CD4-positive, alpha-beta T cell (primary cell): ENCODE measurements at regions not wholly inside any gene's neighbourhood (a gene's known extent, or its start where the extent isn't known, plus 50 kb on each side); places are given as distances from the start of the nearest gene placed in this dataset.

ENCODE experiments used
- ATAC-seq: fragments of 200-7000 bp; cut with Tn5 transposase; one replicate; pipeline ENCODE4 v1.10.0; 2022; ENCODE audit warnings: mild to moderate bottlenecking; ENCODE audit not compliant: poor library complexity
- CTCF ChIA-PET: fragments of 350-600 bp; sonication (Branson Sonifier 250); formaldehyde crosslinking; loops from one replicate; lab custom pipeline; 2021; ENCODE audit warnings: antibody characterized with exemption, inconsistent platforms; lab: Charles Lee
- POLR2A ChIA-PET: fragments of 350-600 bp; sonication (Branson Sonifier 250); formaldehyde crosslinking; loops from one replicate; lab custom pipeline; 2021; ENCODE audit warnings: antibody characterized with exemption, inconsistent platforms; lab: Charles Lee
- DNase-seq, 14 experiments: peaks; one replicate each; pipeline ENCODE4 v3.0.0-alpha.2; 2013 to 2020; ENCODE audit warnings: mixed read lengths in 2 of 14
- H3K27ac ChIP-seq, 2 donors: one replicate each; pipeline versions ENCODE4 v1.5.1 to v1.7.0; 2013; ENCODE audit warnings: low read length in 2 of 2, low read depth in 1 of 2, mild to moderate bottlenecking in 1 of 2
- H3K27me3 ChIP-seq, 2 experiments: 1 replicate in 1 of 2; 2 replicates in 1 of 2; pipeline versions ENCODE4 v1.6.1 to v1.7.0; 2013; ENCODE audit warnings: low read length in 2 of 2, control low read depth in 1 of 2, mild to moderate bottlenecking in 1 of 2, moderate library complexity in 1 of 2; ENCODE audit not compliant: insufficient read depth in 2 of 2, control insufficient read depth in 1 of 2
- H3K36me3 ChIP-seq: one replicate; pipeline ENCODE4 v1.6.1; 2013; ENCODE audit warnings: low read length, control low read depth; ENCODE audit not compliant: insufficient read depth
- H3K4me1 ChIP-seq: one replicate; pipeline ENCODE4 v1.6.1; 2013; ENCODE audit warnings: low read length, control low read depth; ENCODE audit not compliant: insufficient read depth
- H3K4me3 ChIP-seq: one replicate; pipeline ENCODE4 v1.5.1; 2013; ENCODE audit warnings: mild to moderate bottlenecking, low read length, moderate library complexity
- H3K9me3 ChIP-seq, 2 experiments: 1 replicate in 1 of 2; 2 replicates in 1 of 2; pipeline versions ENCODE4 v1.6.1 to v1.7.0; 2013; ENCODE audit warnings: low read length in 2 of 2, mild to moderate bottlenecking in 2 of 2, control low read depth in 1 of 2, moderate library complexity in 1 of 2; ENCODE audit not compliant: control insufficient read depth in 1 of 2, insufficient read depth in 1 of 2
- H3K27ac Mint-ChIP-seq: one replicate; pipeline ENCODE4 v1.8.0; 2020; ENCODE audit warnings: mixed read lengths
- H3K27me3 Mint-ChIP-seq: one replicate; pipeline ENCODE4 v1.8.0; 2021; ENCODE audit warnings: mixed read lengths
- H3K36me3 Mint-ChIP-seq: one replicate; pipeline ENCODE4 v1.8.0; 2021; ENCODE audit warnings: low read depth, mixed read lengths
- H3K4me1 Mint-ChIP-seq: one replicate; pipeline ENCODE4 v1.8.0; 2021; ENCODE audit warnings: low read depth, mixed read lengths
- H3K4me3 Mint-ChIP-seq: one replicate; pipeline ENCODE4 v1.8.0; 2020; ENCODE audit warnings: mild to moderate bottlenecking, mixed read lengths
- H3K9me3 Mint-ChIP-seq: one replicate; pipeline ENCODE4 v1.8.0; 2020; ENCODE audit warnings: mixed read lengths
- intact Hi-C, 2 experiments: fragments of 100-400 bp; cut with DNase I in 1 of 2; cut with micrococcal nuclease in 1 of 2; formaldehyde crosslinking; loops; one replicate each; pipeline versions ENCODE4 v1.15.1 to v1.9.0; 2023 to 2025; cut with DNase I, micrococcal nuclease
- TF ChIP-seq, protein P1 (sequence below): fragments of 200-600 bp; IDR thresholded peaks from one replicate; pipeline ENCODE4 v1.8.0; 2022; ENCODE audit warnings: antibody characterized with exemption, mild to moderate bottlenecking

DNA sequence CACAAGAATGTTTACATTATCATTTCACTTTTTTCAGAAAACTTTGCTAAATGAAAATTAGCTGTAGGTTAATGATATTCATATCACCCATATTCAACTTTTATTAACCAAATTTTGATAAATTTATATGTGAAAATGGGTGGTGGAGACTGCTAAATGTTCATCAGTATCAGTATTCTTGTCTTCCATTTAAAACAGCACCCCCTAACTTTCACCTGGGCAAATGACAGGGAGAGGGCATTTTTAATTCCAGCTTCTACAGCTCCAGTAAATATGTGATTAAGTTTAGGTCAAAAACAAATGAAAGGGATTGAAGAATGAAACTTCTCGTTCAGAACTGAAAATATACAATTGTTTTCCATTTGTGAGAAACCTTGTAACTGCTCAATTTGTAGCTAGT is 722.2 kb downstream of the KCNT2 start:
- peaks cover 9% of the 10 kb centered on the region for H3K9me3 Mint-ChIP-seq
- H3K27ac ChIP-seq: no peak overlapping the region
- H3K27me3 ChIP-seq: no peaks in the 10 kb centered on the region
- no peaks in the 10 kb centered on the region for H3K9me3 ChIP-seq
- H3K4me1 Mint-ChIP-seq: no peaks in the 10 kb centered on the region
- intact Hi-C loops: no loop called here
- no peak overlapping the region for H3K4me3 ChIP-seq
- H3K36me3 ChIP-seq: no peaks in the 10 kb centered on the region
- H3K27ac Mint-ChIP-seq: no peak overlapping the region
- H3K4me3 Mint-ChIP-seq: no peak overlapping the region
- no peaks in the 10 kb centered on the region for H3K36me3 Mint-ChIP-seq
- TF ChIP-seq, protein P1, sequence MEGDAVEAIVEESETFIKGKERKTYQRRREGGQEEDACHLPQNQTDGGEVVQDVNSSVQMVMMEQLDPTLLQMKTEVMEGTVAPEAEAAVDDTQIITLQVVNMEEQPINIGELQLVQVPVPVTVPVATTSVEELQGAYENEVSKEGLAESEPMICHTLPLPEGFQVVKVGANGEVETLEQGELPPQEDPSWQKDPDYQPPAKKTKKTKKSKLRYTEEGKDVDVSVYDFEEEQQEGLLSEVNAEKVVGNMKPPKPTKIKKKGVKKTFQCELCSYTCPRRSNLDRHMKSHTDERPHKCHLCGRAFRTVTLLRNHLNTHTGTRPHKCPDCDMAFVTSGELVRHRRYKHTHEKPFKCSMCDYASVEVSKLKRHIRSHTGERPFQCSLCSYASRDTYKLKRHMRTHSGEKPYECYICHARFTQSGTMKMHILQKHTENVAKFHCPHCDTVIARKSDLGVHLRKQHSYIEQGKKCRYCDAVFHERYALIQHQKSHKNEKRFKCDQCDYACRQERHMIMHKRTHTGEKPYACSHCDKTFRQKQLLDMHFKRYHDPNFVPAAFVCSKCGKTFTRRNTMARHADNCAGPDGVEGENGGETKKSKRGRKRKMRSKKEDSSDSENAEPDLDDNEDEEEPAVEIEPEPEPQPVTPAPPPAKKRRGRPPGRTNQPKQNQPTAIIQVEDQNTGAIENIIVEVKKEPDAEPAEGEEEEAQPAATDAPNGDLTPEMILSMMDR: no peak
- ChIA-PET POLR2A (no interaction called here), CTCF (interaction anchor here (1.2 kb wide), 1 partner anchor 13 kb away, joined by 3 read pairs; no protein-coding TSS in a partner anchor)
- DNase-seq (no peak), ATAC-seq (no peak)
- no peaks in the 10 kb centered on the region for H3K27me3 Mint-ChIP-seq
- H3K4me1 ChIP-seq: no peaks in the 10 kb centered on the region

DNA sequence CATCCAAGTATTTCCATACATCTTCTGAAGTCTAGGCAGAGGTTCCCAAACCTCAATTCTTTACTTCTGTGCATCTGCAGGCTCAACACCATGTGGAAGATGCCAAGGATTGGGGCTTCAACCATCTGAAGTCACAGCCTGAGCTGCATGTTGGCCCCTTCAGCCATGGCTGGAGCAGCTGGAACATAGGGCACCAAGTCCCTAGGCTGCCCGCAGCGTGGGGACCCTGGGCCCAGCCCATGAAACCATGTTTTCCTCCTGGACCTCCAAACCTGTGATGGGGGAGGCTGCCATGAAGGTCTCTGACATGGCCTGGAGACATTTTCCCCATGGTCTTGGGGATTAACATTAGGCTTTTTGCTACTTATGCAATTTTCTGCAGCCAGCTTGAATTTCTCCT is 729.8 kb downstream of the KCNT2 start:
- TF ChIP-seq, protein P1: no peak
- no peaks in the 10 kb centered on the region for H3K4me1 Mint-ChIP-seq
- intact Hi-C loops: no loop called here
- H3K4me3 Mint-ChIP-seq: no peak overlapping the region
- no peaks in the 10 kb centered on the region for H3K9me3 Mint-ChIP-seq
- POLR2A ChIA-PET: no interaction called here
- CTCF ChIA-PET: no interaction called here
- no peak for ATAC-seq
- Histone ChIP-seq H3K4me3 (no peak overlapping the region), H3K36me3 (no peaks in the 10 kb centered on the region), H3K4me1 (no peaks in the 10 kb centered on the region), H3K27me3 (no peaks in the 10 kb centered on the region), H3K9me3 (peaks cover 7 to 9% of the 10 kb centered on the region in 2 experiments), H3K27ac (no peak overlapping the region)
- no peaks in the 10 kb centered on the region for H3K27me3 Mint-ChIP-seq
- no peak overlapping the region for H3K27ac Mint-ChIP-seq
- no peaks in the 10 kb centered on the region for H3K36me3 Mint-ChIP-seq
- DNase-seq: no peak

DNA sequence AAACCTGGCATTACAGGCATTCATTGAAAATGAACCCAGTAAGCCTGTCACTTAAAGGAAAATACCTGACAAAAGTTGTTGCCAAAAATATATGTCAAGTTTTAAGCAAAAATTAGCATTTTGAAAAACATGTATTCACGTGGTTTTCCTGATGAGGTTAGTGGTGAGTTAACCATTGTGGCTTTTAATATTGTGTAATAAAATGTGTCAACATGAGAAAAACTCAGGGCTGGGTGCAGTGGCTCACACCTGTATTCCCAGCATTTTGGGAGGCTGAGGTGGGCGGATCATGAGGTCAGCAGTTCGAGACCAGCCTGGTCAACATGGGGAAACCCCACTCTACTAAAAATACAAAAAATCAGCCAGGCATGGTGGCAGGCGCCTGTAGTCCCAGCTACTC is 731.4 kb downstream of the KCNT2 start:
- DNase-seq (no peak), ATAC-seq (no peak)
- no peak overlapping the region for H3K4me3 ChIP-seq
- H3K9me3 Mint-ChIP-seq: no peaks in the 10 kb centered on the region
- no peaks in the 10 kb centered on the region for H3K36me3 ChIP-seq
- no peaks in the 10 kb centered on the region for H3K4me1 Mint-ChIP-seq
- H3K27ac Mint-ChIP-seq: no peak overlapping the region
- no peaks in the 10 kb centered on the region for H3K27me3 Mint-ChIP-seq
- H3K4me1 ChIP-seq: no peaks in the 10 kb centered on the region
- POLR2A ChIA-PET: no interaction called here
- H3K9me3 ChIP-seq: peaks cover 7 to 9% of the 10 kb centered on the region in 2 experiments
- no peak overlapping the region for H3K27ac ChIP-seq
- no peaks in the 10 kb centered on the region for H3K36me3 Mint-ChIP-seq
- CTCF ChIA-PET: no interaction called here
- no peak overlapping the region for H3K4me3 Mint-ChIP-seq
- no peaks in the 10 kb centered on the region for H3K27me3 ChIP-seq
- TF ChIP-seq, protein P1: no peak
- intact Hi-C loops: no loop called here
